IMR-90 (cell line): ENCODE measurements at regions not wholly inside any gene's neighbourhood (a gene's known extent, or its start where the extent isn't known, plus 50 kb on each side); places are given as distances from the start of the nearest gene placed in this dataset.

Experiments
- ATAC-seq: fragments of 200-7000 bp; cut with Tn5 transposase; 2 replicates; pipeline ENCODE4 v1.9.1; 2020; ENCODE audit warnings: low read depth, mild to moderate bottlenecking, moderate library complexity
- BruUV-seq: library from RNA; stranded (reverse); fragments of 400-500 nt; replicated peaks from 2 replicates; lab custom pipeline; 2021; lab: Mats Ljungman, UMichigan
- CTCF ChIA-PET: fragments of 300-600 bp; formaldehyde crosslinking; extraction: SDS; loops from one replicate; lab custom pipeline; 2021; ENCODE audit warnings: antibody characterized with exemption; lab: Yijun Ruan, JAX
- POLR2A ChIA-PET: fragments of 300-600 bp; sonication (Branson Sonifier 250); formaldehyde crosslinking; loops from one replicate; lab custom pipeline; 2022; ENCODE audit warnings: antibody characterized with exemption; ENCODE audit not compliant: unreplicated experiment; lab: Charles Lee
- DNase-seq: peaks from one replicate; pipeline ENCODE4 v3.0.0; 2013
- H2AFZ ChIP-seq: replicated peaks from 2 replicates; pipeline ENCODE3; 2013; ENCODE audit warnings: low read length, mild to moderate bottlenecking; ENCODE audit not compliant: poor library complexity
- H2AK5ac ChIP-seq: 2 replicates; pipeline ENCODE4 v1.6.1; 2013; ENCODE audit warnings: low read depth, low read length, inconsistent platforms
- H2AK9ac ChIP-seq: replicated peaks from 2 replicates; pipeline ENCODE3; 2013; ENCODE audit warnings: mild to moderate bottlenecking, low read depth, low read length, moderate library complexity; ENCODE audit not compliant: poor library complexity
- H2BK120ac ChIP-seq: 2 replicates; pipeline ENCODE4 v1.6.1; 2013; ENCODE audit warnings: low read depth, low read length, inconsistent platforms
- H2BK15ac ChIP-seq: 3 replicates; pipeline ENCODE4 v1.6.1; 2013; ENCODE audit warnings: low read depth, low read length, inconsistent platforms
- H2BK20ac ChIP-seq: 2 replicates; pipeline ENCODE4 v1.6.1; 2013; ENCODE audit warnings: low read depth, mild to moderate bottlenecking, inconsistent platforms, low read length, moderate library complexity
- H2BK5ac ChIP-seq: 2 replicates; pipeline ENCODE4 v1.6.1; 2013; ENCODE audit warnings: mild to moderate bottlenecking, low read depth, low read length, inconsistent platforms; ENCODE audit not compliant: poor library complexity, severe bottlenecking
- H3K14ac ChIP-seq: replicated peaks from 2 replicates; pipeline ENCODE4 v1.6.1; 2013; ENCODE audit warnings: low read depth, low read length, inconsistent platforms
- H3K18ac ChIP-seq: 2 replicates; pipeline ENCODE4 v1.6.1; 2013; ENCODE audit warnings: low read depth, low read length, control low read depth
- H3K23ac ChIP-seq: 2 replicates; pipeline ENCODE4 v1.6.1; 2013; ENCODE audit warnings: low read depth, low read length, inconsistent platforms
- H3K27ac ChIP-seq: 2 replicates; pipeline ENCODE4 v1.5.1; 2013; ENCODE audit warnings: mild to moderate bottlenecking, control low read depth, low read length; ENCODE audit not compliant: insufficient read depth
- H3K27me3 ChIP-seq: 2 replicates; pipeline ENCODE4 v1.6.1; 2013; ENCODE audit warnings: low read length; ENCODE audit not compliant: control insufficient read depth, insufficient read depth
- H3K36me3 ChIP-seq: 2 replicates; pipeline ENCODE4 v1.6.1; 2013; ENCODE audit warnings: low read length, mixed read lengths; ENCODE audit not compliant: control insufficient read depth, insufficient read depth
- H3K4ac ChIP-seq: 2 replicates; pipeline ENCODE4 v1.6.1; 2013; ENCODE audit warnings: low read depth, low read length, inconsistent platforms
- H3K4me1 ChIP-seq: 2 replicates; pipeline ENCODE4 v1.6.1; 2013; ENCODE audit warnings: low read length, mixed read lengths; ENCODE audit not compliant: control insufficient read depth, insufficient read depth
- H3K4me2 ChIP-seq: 2 replicates; pipeline ENCODE4 v1.6.1; 2013; ENCODE audit warnings: low read depth, mild to moderate bottlenecking, control low read depth, low read length, moderate library complexity
- H3K4me3 ChIP-seq: 2 replicates; pipeline ENCODE4 v1.5.1; 2013; ENCODE audit warnings: low read depth, mild to moderate bottlenecking, control low read depth, low read length, moderate library complexity; ENCODE audit not compliant: insufficient read depth
- H3K56ac ChIP-seq: 2 replicates; pipeline ENCODE4 v1.6.1; 2013; ENCODE audit warnings: low read length, inconsistent platforms; ENCODE audit not compliant: insufficient read depth; ENCODE audit errors: extremely low read depth
- H3K79me1 ChIP-seq, 2 experiments: 2 replicates each; pipeline ENCODE4 v1.6.1; 2013; ENCODE audit warnings: low read length in 2 of 2, inconsistent platforms in 1 of 2, low read depth in 1 of 2
- H3K9ac ChIP-seq: 2 replicates; pipeline ENCODE4 v1.6.1; 2013; ENCODE audit warnings: low read depth, low read length, control low read depth
- H3K9me1 ChIP-seq: 2 replicates; pipeline ENCODE4 v1.6.1; 2013; ENCODE audit warnings: low read length, inconsistent platforms; ENCODE audit not compliant: insufficient read depth
- H3K9me3 ChIP-seq: 2 replicates; pipeline ENCODE4 v1.6.1; 2013; ENCODE audit warnings: low read length; ENCODE audit not compliant: control insufficient read depth, insufficient read depth
- H4K20me1 ChIP-seq: 2 replicates; pipeline ENCODE4 v1.6.1; 2013; ENCODE audit warnings: low read length, inconsistent platforms; ENCODE audit not compliant: insufficient read depth
- H4K5ac ChIP-seq: 2 replicates; pipeline ENCODE4 v1.6.1; 2013; ENCODE audit warnings: mild to moderate bottlenecking, low read depth, low read length, control low read depth
- H4K8ac ChIP-seq, 2 experiments: 2 replicates each; pipeline ENCODE4 v1.6.1; 2013; ENCODE audit warnings: low read depth in 2 of 2, low read length in 2 of 2, control low read depth in 1 of 2, inconsistent platforms in 1 of 2
- H4K91ac ChIP-seq: 2 replicates; pipeline ENCODE4 v1.6.1; 2013; ENCODE audit warnings: low read depth, low read length, inconsistent platforms; ENCODE audit not compliant: insufficient read depth
- CHD1 ChIP-seq: IDR thresholded peaks from 2 replicates; pipeline ENCODE4 v1.6.1; 2012; ENCODE audit warnings: low read depth, low read length, improper control_type of control experiment
- CTCF ChIP-seq: conservative IDR thresholded peaks from 2 replicates; pipeline ENCODE4 v1.5.1; 2012; ENCODE audit warnings: mild to moderate bottlenecking, low read depth, low read length, improper control_type of control experiment
- ELK1 ChIP-seq: fragments of 150-350 bp; IDR thresholded peaks from 2 replicates; pipeline ENCODE4 v1.6.1; 2016; ENCODE audit warnings: low read depth, mild to moderate bottlenecking, low read length, moderate library complexity, borderline replicate concordance
- MXI1 ChIP-seq: IDR thresholded peaks from 2 replicates; pipeline ENCODE4 v1.6.1; 2012; ENCODE audit warnings: low read depth, mild to moderate bottlenecking, low read length, moderate library complexity, borderline replicate concordance
- POLR2A ChIP-seq: IDR thresholded peaks from 2 replicates; pipeline ENCODE4 v1.6.1; 2012; ENCODE audit warnings: mild to moderate bottlenecking, low read depth, low read length
- WGBS, 2 experiments: methylation state at CpG; one replicate each; pipeline versions ENCODE4 v1.1.5 to v1.1.7; 2013; ENCODE audit warnings: missing lambda C conversion rate in 2 of 2; ENCODE audit not compliant: insufficient read length in 1 of 2; ENCODE audit errors: extremely low coverage in 2 of 2; 5-methylcytosine and 5-hydroxymethylcytosine counted together
- dilution Hi-C: fragments of 300-500 bp; cut with HindIII; formaldehyde crosslinking; loops from one replicate; pipeline ENCODE4 v1.14.3; 2018; ENCODE audit warnings: low sequenced_read_pairs; ENCODE audit not compliant: unreplicated experiment
- in situ Hi-C: fragments of 300-500 bp; cut with MboI; formaldehyde crosslinking; loops from 3 replicates; pipeline ENCODE4 v1.14.3; 2019; ENCODE audit warnings: low sequenced_read_pairs, inconsistent platforms, mixed read lengths
- intact Hi-C: fragments of 100-400 bp; cut with micrococcal nuclease; formaldehyde crosslinking; loops from 2 replicates; pipeline ENCODE4 v1.10.0; 2022

DNA sequence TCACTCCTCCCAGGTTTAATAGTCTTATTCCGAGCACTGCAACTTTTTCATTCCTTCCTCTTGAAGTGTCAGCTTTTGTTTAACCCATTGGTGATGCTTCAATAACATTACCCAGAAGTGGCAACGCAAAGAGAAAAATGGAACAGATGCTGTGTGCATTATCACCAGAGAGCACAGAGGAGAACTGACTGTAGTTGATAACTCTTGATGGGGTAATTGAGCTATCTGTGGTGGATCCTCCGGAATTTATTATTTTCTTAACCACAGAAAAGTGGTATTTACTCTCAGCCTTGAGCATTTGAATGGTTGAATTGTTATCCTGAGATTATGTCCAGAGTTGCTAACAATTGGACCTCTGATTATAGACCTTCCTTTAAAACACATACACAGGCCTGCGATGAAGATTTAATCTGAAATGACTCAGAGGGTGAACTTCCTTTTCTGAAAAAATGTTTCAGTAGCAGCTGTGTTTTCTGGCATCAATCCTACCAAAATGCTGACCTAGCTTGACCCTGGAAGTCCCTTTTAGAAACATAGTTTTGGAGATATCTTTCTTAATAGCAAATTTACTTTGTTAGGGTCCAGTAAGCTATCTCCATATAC, 1584.4 kb upstream of the LRRTM3 start:
- no peaks in the 10 kb centered on the region for H3K36me3 ChIP-seq
- H3K9ac ChIP-seq: no peak overlapping the region
- H3K14ac ChIP-seq: no peak overlapping the region
- H2BK120ac ChIP-seq: no peak overlapping the region
- no peak overlapping the region for H3K27ac ChIP-seq
- H3K79me1 ChIP-seq: no peaks in the 10 kb centered on the region
- H2AK9ac ChIP-seq: no peak overlapping the region
- H4K91ac ChIP-seq: no peak overlapping the region
- no CpG with 5 or more reads among the region's 4 CpGs for WGBS, 2 experiments
- BruUV-seq: no TSS peak
- H3K4ac ChIP-seq: no peak overlapping the region
- no peaks in the 10 kb centered on the region for H3K9me1 ChIP-seq
- no peaks in the 10 kb centered on the region for H4K20me1 ChIP-seq
- DNase-seq (no peak), ATAC-seq (no peak)
- H4K5ac ChIP-seq: no peak overlapping the region
- H3K4me3 ChIP-seq: no peak overlapping the region
- no peak overlapping the region for H3K18ac ChIP-seq
- no peak overlapping the region for H2BK15ac ChIP-seq
- no peak for TF ChIP-seq MXI1
- no peak for TF ChIP-seq CTCF
- TF ChIP-seq ELK1: no peak
- TF ChIP-seq POLR2A: no peak
- no peak for TF ChIP-seq CHD1
- no peak overlapping the region for H3K23ac ChIP-seq
- H3K4me2 ChIP-seq: no peak overlapping the region
- ChIA-PET CTCF (no interaction called here), POLR2A (no interaction called here)
- H2BK5ac ChIP-seq: no peak overlapping the region
- intact Hi-C loops: no loop called here
- H3K56ac ChIP-seq: no peak overlapping the region
- H2BK20ac ChIP-seq: no peak overlapping the region
- dilution Hi-C loops: no loop called here
- H2AK5ac ChIP-seq: no peak overlapping the region
- H3K27me3 ChIP-seq: no peaks in the 10 kb centered on the region
- no peak overlapping the region for H4K8ac ChIP-seq
- H3K9me3 ChIP-seq: peaks cover 4% of the 10 kb centered on the region
- no peak overlapping the region for H2AFZ ChIP-seq
- no peaks in the 10 kb centered on the region for H3K4me1 ChIP-seq
- in situ Hi-C loops: no loop called here
